ENCODE measurements at regions not wholly inside any gene's neighbourhood (a gene's known extent, or its start where the extent isn't known, plus 50 kb on each side); places are given as distances from the start of the nearest gene placed in this dataset.

DNA sequence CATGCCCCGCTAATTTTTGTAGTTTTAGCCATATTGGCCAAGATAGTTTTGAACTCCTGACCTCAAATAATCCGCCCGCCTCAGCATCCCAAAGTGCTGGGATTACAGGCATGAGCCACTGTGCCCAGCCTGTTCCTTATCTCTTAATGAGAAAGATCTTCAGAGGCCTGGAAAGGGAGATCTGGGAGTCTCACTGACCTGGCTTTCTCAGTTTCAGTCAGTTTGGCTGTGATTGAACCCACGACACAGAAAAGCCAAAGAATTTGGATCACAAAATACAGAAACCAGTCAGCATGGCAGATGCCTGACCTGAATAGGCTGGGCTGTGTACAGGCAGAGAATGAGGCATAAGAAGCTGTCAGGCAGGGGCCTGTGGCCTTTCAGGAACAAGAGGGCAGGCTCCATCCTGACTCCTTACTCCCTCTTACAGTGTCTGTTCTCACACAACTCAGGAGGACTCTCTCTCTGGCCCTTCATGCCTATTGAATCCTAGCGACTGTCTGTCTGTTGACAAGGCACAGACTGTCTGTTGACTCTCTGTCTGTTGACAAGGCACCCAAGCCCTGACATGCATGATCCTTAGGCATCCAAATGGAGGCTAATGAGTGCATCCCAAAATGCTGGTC lies 366.5 kb upstream of the CCDC196 start:
- H3K36me3 ChIP-seq (ENCODE audit: insufficient read depth, low read length, poor library complexity, severe bottlenecking) = no peaks in the 10 kb centered on the region
- no peak overlapping the region for H3K27ac ChIP-seq (ENCODE audit: low read depth, low read length, poor library complexity, severe bottlenecking)
- H3K4me1 ChIP-seq (ENCODE audit: insufficient read depth, low read length, poor library complexity, severe bottlenecking) = no peaks in the 10 kb centered on the region
- CTCF ChIA-PET = no interaction called here
- no peak for DNase-seq (ENCODE audit: low spot score)
- H3K27me3 ChIP-seq (replicated peaks; ENCODE audit: insufficient read depth, low read depth, low read length, poor library complexity) = no peaks in the 10 kb centered on the region
- TF ChIP-seq EZH2 (IDR thresholded peaks at IDR 0.05; ENCODE audit: borderline replicate concordance, low read depth, low read length, poor library complexity, severe bottlenecking) = no peak
- TF ChIP-seq, protein P1, sequence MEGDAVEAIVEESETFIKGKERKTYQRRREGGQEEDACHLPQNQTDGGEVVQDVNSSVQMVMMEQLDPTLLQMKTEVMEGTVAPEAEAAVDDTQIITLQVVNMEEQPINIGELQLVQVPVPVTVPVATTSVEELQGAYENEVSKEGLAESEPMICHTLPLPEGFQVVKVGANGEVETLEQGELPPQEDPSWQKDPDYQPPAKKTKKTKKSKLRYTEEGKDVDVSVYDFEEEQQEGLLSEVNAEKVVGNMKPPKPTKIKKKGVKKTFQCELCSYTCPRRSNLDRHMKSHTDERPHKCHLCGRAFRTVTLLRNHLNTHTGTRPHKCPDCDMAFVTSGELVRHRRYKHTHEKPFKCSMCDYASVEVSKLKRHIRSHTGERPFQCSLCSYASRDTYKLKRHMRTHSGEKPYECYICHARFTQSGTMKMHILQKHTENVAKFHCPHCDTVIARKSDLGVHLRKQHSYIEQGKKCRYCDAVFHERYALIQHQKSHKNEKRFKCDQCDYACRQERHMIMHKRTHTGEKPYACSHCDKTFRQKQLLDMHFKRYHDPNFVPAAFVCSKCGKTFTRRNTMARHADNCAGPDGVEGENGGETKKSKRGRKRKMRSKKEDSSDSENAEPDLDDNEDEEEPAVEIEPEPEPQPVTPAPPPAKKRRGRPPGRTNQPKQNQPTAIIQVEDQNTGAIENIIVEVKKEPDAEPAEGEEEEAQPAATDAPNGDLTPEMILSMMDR (conservative IDR thresholded peaks at IDR 0.05; ENCODE audit: low read depth, low read length) = no peak
- POLR2A ChIA-PET (ENCODE audit: low non-redundant PET) = no interaction called here
- intact Hi-C loops (cut with micrococcal nuclease; ENCODE audit: unreplicated experiment) = no loop called here
- BruUV-seq (replicated peaks) = no TSS peak
- H3K4me3 ChIP-seq (ENCODE audit: low read depth, low read length, poor library complexity, severe bottlenecking) = no peak overlapping the region
- no peaks in the 10 kb centered on the region for H3K9me3 ChIP-seq (ENCODE audit: low read depth, low read length, poor library complexity, severe bottlenecking)

- CTCF ChIA-PET = no interaction called here
- H3K4me3 ChIP-seq (ENCODE audit: low read depth, low read length, poor library complexity, severe bottlenecking) = no peak overlapping the region
- H3K36me3 ChIP-seq (ENCODE audit: insufficient read depth, low read length, poor library complexity, severe bottlenecking) = no peaks in the 10 kb centered on the region
- no peaks in the 10 kb centered on the region for H3K4me1 ChIP-seq (ENCODE audit: insufficient read depth, low read length, poor library complexity, severe bottlenecking)
- no peak overlapping the region for H3K27ac ChIP-seq (ENCODE audit: low read depth, low read length, poor library complexity, severe bottlenecking)
- no peak for DNase-seq (ENCODE audit: low spot score)
- intact Hi-C loops (cut with micrococcal nuclease; ENCODE audit: unreplicated experiment) = no loop called here
- TF ChIP-seq, protein P1 (conservative IDR thresholded peaks at IDR 0.05; ENCODE audit: low read depth, low read length) = no peak
- TF ChIP-seq EZH2 (IDR thresholded peaks at IDR 0.05; ENCODE audit: borderline replicate concordance, low read depth, low read length, poor library complexity, severe bottlenecking) = no peak
- no TSS peak for BruUV-seq (replicated peaks)
- no peaks in the 10 kb centered on the region for H3K27me3 ChIP-seq (replicated peaks; ENCODE audit: insufficient read depth, low read depth, low read length, poor library complexity)
- no peaks in the 10 kb centered on the region for H3K9me3 ChIP-seq (ENCODE audit: low read depth, low read length, poor library complexity, severe bottlenecking)
- POLR2A ChIA-PET (ENCODE audit: low non-redundant PET) = no interaction called here
These were observed 365.8 kb upstream of the CCDC196 start for GRCh38 chr14:66120402-66120801.

GRCh38 chr14:66121859-66122258 lies 364.3 kb upstream of the CCDC196 start:
- ChIA-PET POLR2A (ENCODE audit: low non-redundant PET) (no interaction called here), CTCF (no interaction called here)
- H3K27ac ChIP-seq (ENCODE audit: low read depth, low read length, poor library complexity, severe bottlenecking) = no peak overlapping the region

More at GRCh38 chr14:66121859-66122258, 364.3 kb upstream of the CCDC196 start:
- Histone ChIP-seq H3K4me3 (ENCODE audit: low read depth, low read length, poor library complexity, severe bottlenecking) (no peak overlapping the region), H3K27me3 (replicated peaks; ENCODE audit: insufficient read depth, low read depth, low read length, poor library complexity) (no peaks in the 10 kb centered on the region), H3K4me1 (ENCODE audit: insufficient read depth, low read length, poor library complexity, severe bottlenecking) (no peaks in the 10 kb centered on the region), H3K36me3 (ENCODE audit: insufficient read depth, low read length, poor library complexity, severe bottlenecking) (no peaks in the 10 kb centered on the region), H3K9me3 (ENCODE audit: low read depth, low read length, poor library complexity, severe bottlenecking) (no peaks in the 10 kb centered on the region)
- DNase-seq (ENCODE audit: low spot score) = no peak
- intact Hi-C loops (cut with micrococcal nuclease; ENCODE audit: unreplicated experiment) = no loop called here
- BruUV-seq (replicated peaks) = no TSS peak
- TF ChIP-seq, protein P1 (conservative IDR thresholded peaks at IDR 0.05; ENCODE audit: low read depth, low read length) = no peak
- TF ChIP-seq EZH2 (IDR thresholded peaks at IDR 0.05; ENCODE audit: borderline replicate concordance, low read depth, low read length, poor library complexity, severe bottlenecking) = no peak
